HG03571 (cell line): ENCODE measurements at regions not wholly inside any gene's neighbourhood (a gene's known extent, or its start where the extent isn't known, plus 50 kb on each side); places are given as distances from the start of the nearest gene placed in this dataset.
"Not testable (repeated sequence)": the region's sequence is repeated elsewhere in the genome, so short reads cannot be mapped to it uniquely, and the experiment has no call there.

ENCODE experiments used
- ATAC-seq: cut with Tn5 transposase; IDR thresholded peaks from one replicate; pipeline ENCODE4 v1.9.1; 2021; ENCODE audit not compliant: unreplicated experiment

GRCh38 chr2:7420530-7420929 lies 503.3 kb downstream of the RNF144A start:
- no peak for ATAC-seq

GRCh38 chr2:7424481-7424880 lies 507.3 kb downstream of the RNF144A start:
- ATAC-seq = no peak

GRCh38 chr2:7427293-7428060 lies 510.3 kb downstream of the RNF144A start:
- ATAC-seq = no peak

GRCh38 chr2:7428454-7429204 lies 511.4 kb downstream of the RNF144A start:
- ATAC-seq = no peak

GRCh38 chr2:7429733-7430132 lies 512.5 kb downstream of the RNF144A start:
- ATAC-seq = no peak

GRCh38 chr2:7430421-7430868 lies 513.2 kb downstream of the RNF144A start:
- no peak for ATAC-seq

GRCh38 chr2:7430869-7431641 lies 513.8 kb downstream of the RNF144A start:
- ATAC-seq = peak; percentile 55

- no peak for ATAC-seq
These were observed 515.2 kb downstream of the RNF144A start for GRCh38 chr2:7432436-7432835.

- no peak for ATAC-seq
These were observed 519.1 kb downstream of the RNF144A start for GRCh38 chr2:7436096-7436906.

GRCh38 chr2:7437141-7437540 lies 519.9 kb downstream of the RNF144A start:
- ATAC-seq = no peak

GRCh38 chr2:7437716-7438632 lies 520.8 kb downstream of the RNF144A start:
- ATAC-seq = no peak

GRCh38 chr2:7438855-7439254 lies 521.6 kb downstream of the RNF144A start:
- no peak for ATAC-seq

GRCh38 chr2:7440977-7441376 lies 523.8 kb downstream of the RNF144A start:
- no peak for ATAC-seq

- ATAC-seq = not testable (repeated sequence)
These were observed 524.6 kb downstream of the RNF144A start for GRCh38 chr2:7441841-7442240.

GRCh38 chr2:7444626-7445025 lies 527.4 kb downstream of the RNF144A start:
- no peak for ATAC-seq

- no peak for ATAC-seq
These were observed 531.5 kb downstream of the RNF144A start for GRCh38 chr2:7448578-7449264.

GRCh38 chr2:7449298-7449697 lies 532.1 kb downstream of the RNF144A start:
- ATAC-seq = no peak

GRCh38 chr2:7450188-7450832 lies 533.1 kb downstream of the RNF144A start:
- no peak for ATAC-seq

GRCh38 chr2:7450833-7451190 lies 533.6 kb downstream of the RNF144A start:
- no peak for ATAC-seq
